ENCODE measurements at regions not wholly inside any gene's neighbourhood (a gene's known extent, or its start where the extent isn't known, plus 50 kb on each side); places are given as distances from the start of the nearest gene placed in this dataset.

DNA sequence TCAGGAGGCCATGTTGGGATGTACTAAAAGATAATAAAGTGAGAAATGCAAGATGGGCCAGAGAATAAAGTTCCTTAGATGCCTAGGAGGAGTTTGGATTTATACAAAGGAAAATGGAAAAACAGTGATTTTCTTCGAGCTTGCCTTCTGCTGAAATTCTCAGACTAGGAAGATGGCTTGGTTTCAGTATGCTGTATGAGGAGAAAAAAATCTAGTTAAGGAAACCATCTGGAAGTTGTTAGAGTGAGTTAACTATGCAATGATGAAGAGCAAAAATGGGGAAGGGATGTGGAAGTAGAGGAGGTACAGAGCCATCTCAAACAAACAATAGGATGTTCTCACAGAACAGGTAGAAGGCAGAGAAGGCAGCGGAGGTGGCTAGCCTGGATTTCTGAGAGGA, 162.9 kb upstream of the FTMT start:
- no peaks in the 10 kb centered on the region for H3K27me3 Mint-ChIP-seq
- H3K27ac Mint-ChIP-seq = no peak overlapping the region
- no peaks in the 10 kb centered on the region for H3K9me3 Mint-ChIP-seq
- H3K4me1 Mint-ChIP-seq (ENCODE audit: unreplicated experiment) = peaks cover 12% of the 10 kb centered on the region
- H3K4me3 Mint-ChIP-seq = no peak overlapping the region
- DNase-seq (ENCODE audit: extremely low spot score, unreplicated experiment) = no peak
- H3K36me3 Mint-ChIP-seq = no peaks in the 10 kb centered on the region
- TF ChIP-seq, protein P1, sequence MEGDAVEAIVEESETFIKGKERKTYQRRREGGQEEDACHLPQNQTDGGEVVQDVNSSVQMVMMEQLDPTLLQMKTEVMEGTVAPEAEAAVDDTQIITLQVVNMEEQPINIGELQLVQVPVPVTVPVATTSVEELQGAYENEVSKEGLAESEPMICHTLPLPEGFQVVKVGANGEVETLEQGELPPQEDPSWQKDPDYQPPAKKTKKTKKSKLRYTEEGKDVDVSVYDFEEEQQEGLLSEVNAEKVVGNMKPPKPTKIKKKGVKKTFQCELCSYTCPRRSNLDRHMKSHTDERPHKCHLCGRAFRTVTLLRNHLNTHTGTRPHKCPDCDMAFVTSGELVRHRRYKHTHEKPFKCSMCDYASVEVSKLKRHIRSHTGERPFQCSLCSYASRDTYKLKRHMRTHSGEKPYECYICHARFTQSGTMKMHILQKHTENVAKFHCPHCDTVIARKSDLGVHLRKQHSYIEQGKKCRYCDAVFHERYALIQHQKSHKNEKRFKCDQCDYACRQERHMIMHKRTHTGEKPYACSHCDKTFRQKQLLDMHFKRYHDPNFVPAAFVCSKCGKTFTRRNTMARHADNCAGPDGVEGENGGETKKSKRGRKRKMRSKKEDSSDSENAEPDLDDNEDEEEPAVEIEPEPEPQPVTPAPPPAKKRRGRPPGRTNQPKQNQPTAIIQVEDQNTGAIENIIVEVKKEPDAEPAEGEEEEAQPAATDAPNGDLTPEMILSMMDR (conservative IDR thresholded peaks at IDR 0.05) = no peak

DNA sequence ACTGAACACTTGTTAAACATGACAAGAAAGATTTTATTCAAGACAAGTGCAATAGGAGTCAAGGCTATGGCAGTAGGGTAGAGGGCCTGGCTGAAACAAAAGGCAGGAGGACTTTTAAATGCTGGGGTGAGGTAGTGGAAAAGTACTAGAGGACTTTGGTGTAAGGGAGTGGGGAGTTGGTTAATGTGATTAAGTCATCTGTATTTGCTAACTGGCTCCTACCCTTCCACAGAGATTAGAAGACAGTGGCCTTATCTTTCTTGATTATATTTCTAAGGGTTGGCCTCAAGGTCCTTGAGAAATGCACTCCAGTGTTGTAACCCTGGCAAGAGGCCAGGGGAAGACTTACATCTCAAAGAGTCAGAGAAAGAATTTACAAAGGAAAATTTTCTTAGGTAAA, 160.2 kb upstream of the FTMT start:
- Mint-ChIP-seq H3K4me1 (ENCODE audit: unreplicated experiment) (peaks cover 12% of the 10 kb centered on the region), H3K4me3 (no peak overlapping the region), H3K9me3 (no peaks in the 10 kb centered on the region), H3K27ac (peak overlapping the region; percentile 27), H3K36me3 (no peaks in the 10 kb centered on the region), H3K27me3 (no peaks in the 10 kb centered on the region)
- DNase-seq (ENCODE audit: extremely low spot score, unreplicated experiment) = no peak
- TF ChIP-seq, protein P1 (conservative IDR thresholded peaks at IDR 0.05) = no peak

DNA sequence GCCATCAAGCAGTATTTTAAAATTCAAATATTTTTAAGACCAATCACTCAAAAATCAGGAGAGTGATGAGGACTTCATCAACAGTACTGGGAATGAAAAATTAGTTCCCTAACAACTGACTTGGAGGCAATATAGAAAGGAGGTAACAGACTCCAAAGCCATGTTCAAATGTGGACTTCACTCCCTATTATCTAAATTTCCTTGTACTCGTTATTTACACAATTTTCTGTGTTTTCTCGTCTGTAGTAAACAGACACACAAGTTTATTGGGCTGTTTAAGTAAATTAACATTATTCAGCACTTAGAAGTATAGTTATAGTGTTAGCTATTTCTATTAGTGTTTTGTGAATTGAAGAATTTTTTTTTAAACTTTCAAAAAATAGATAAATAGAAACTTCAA, 159.5 kb upstream of the FTMT start:
- TF ChIP-seq, protein P1 (conservative IDR thresholded peaks at IDR 0.05) = no peak
- Mint-ChIP-seq H3K9me3 (no peaks in the 10 kb centered on the region), H3K36me3 (no peaks in the 10 kb centered on the region), H3K27me3 (no peaks in the 10 kb centered on the region), H3K4me3 (no peak overlapping the region), H3K4me1 (ENCODE audit: unreplicated experiment) (peaks cover 12% of the 10 kb centered on the region), H3K27ac (no peak overlapping the region)
- no peak for DNase-seq (ENCODE audit: extremely low spot score, unreplicated experiment)

DNA sequence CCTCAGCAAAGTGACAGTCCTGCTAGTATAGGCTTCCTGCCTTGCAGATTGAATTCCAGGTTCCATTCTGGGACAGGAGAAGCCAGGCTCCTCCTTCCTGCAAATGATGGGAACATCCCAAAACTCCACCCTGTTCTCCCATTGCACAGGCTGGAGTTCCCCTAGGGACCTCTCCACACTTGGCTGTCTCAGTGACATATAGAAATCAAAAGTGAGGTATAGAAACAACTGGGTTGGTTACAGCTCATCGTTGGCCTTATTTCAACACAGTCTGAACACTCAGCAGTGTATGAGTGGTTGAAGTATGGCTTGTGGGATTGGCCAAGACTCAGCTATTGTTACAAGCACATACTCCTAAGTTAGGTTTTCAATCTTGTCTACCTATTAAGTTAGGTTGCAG, 157.8 kb upstream of the FTMT start:
- TF ChIP-seq, protein P1 (conservative IDR thresholded peaks at IDR 0.05) = no peak
- Mint-ChIP-seq H3K36me3 (no peaks in the 10 kb centered on the region), H3K9me3 (no peaks in the 10 kb centered on the region), H3K4me3 (no peak overlapping the region), H3K27me3 (no peaks in the 10 kb centered on the region), H3K27ac (no peak overlapping the region), H3K4me1 (ENCODE audit: unreplicated experiment) (peaks cover 8% of the 10 kb centered on the region)
- no peak for DNase-seq (ENCODE audit: extremely low spot score, unreplicated experiment)

- H3K27ac Mint-ChIP-seq = no peak overlapping the region
- H3K27me3 Mint-ChIP-seq = no peaks in the 10 kb centered on the region
- no peak overlapping the region for H3K4me3 Mint-ChIP-seq
- TF ChIP-seq, protein P1 (conservative IDR thresholded peaks at IDR 0.05) = no peak
- H3K36me3 Mint-ChIP-seq = no peaks in the 10 kb centered on the region
- DNase-seq (ENCODE audit: extremely low spot score, unreplicated experiment) = no peak
- H3K4me1 Mint-ChIP-seq (ENCODE audit: unreplicated experiment) = peaks cover 6% of the 10 kb centered on the region
- H3K9me3 Mint-ChIP-seq = no peaks in the 10 kb centered on the region
These were observed 156.4 kb upstream of the FTMT start for GRCh38 chr5:121695307-121695706.

- H3K9me3 Mint-ChIP-seq = no peaks in the 10 kb centered on the region
- no peaks in the 10 kb centered on the region for H3K36me3 Mint-ChIP-seq
- H3K4me1 Mint-ChIP-seq (ENCODE audit: unreplicated experiment) = no peaks in the 10 kb centered on the region
- TF ChIP-seq, protein P1 (conservative IDR thresholded peaks at IDR 0.05) = no peak
- DNase-seq (ENCODE audit: extremely low spot score, unreplicated experiment) = no peak
- no peak overlapping the region for H3K4me3 Mint-ChIP-seq
- no peak overlapping the region for H3K27ac Mint-ChIP-seq
- no peaks in the 10 kb centered on the region for H3K27me3 Mint-ChIP-seq
These were observed 153.0 kb upstream of the FTMT start for GRCh38 chr5:121698690-121699089.
